SK-N-SH treated with all-trans-retinoic acid at 6 μM for 48 hours (cell line): ENCODE measurements at regions not wholly inside any gene's neighbourhood (a gene's known extent, or its start where the extent isn't known, plus 50 kb on each side); places are given as distances from the start of the nearest gene placed in this dataset.

Experiments used
- ZFP30 ChIP-seq: fragments of 450-650 bp; formaldehyde crosslinking; IDR thresholded peaks from 2 replicates; pipeline ENCODE4 v1.5.0; 2022; ENCODE audit warnings: mild to moderate bottlenecking, moderate library complexity
- ZNF8 ChIP-seq: fragments of 450-650 bp; formaldehyde crosslinking; IDR thresholded peaks from 2 replicates; pipeline ENCODE4 v1.5.0; 2020; ENCODE audit warnings: mild to moderate bottlenecking, moderate library complexity

- TF ChIP-seq ZNF8 (no peak), ZFP30 (CRISPR knock-in tag) (no peak)
Observed at GRCh38 chr5:57802131-57802530, 319.5 kb upstream of the ACTBL2 start.
